ENCODE measurements at regions not wholly inside any gene's neighbourhood (a gene's known extent, or its start where the extent isn't known, plus 50 kb on each side); places are given as distances from the start of the nearest gene placed in this dataset.

DNA sequence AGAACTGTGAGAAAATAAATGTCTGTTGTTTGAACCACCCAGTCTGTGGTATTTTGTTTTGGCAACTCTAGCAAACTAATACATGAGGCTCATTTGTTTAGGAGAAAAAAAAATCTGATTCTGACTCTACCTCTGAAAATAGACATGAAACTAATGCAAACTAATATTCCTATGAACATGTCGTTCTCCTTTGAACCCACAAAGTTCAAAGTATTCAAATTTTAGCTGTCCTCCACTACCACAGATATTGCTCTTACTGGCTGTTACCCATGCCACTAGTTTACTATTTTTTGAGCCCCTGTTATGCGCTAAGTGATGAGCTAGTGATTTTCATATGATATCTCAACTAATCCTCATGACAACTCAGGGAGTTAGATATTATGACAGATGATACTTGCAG is 58.8 kb upstream of the ZNF804B start:
- TF ChIP-seq, protein P1, sequence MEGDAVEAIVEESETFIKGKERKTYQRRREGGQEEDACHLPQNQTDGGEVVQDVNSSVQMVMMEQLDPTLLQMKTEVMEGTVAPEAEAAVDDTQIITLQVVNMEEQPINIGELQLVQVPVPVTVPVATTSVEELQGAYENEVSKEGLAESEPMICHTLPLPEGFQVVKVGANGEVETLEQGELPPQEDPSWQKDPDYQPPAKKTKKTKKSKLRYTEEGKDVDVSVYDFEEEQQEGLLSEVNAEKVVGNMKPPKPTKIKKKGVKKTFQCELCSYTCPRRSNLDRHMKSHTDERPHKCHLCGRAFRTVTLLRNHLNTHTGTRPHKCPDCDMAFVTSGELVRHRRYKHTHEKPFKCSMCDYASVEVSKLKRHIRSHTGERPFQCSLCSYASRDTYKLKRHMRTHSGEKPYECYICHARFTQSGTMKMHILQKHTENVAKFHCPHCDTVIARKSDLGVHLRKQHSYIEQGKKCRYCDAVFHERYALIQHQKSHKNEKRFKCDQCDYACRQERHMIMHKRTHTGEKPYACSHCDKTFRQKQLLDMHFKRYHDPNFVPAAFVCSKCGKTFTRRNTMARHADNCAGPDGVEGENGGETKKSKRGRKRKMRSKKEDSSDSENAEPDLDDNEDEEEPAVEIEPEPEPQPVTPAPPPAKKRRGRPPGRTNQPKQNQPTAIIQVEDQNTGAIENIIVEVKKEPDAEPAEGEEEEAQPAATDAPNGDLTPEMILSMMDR (IDR thresholded peaks at IDR 0.05): no peak

DNA sequence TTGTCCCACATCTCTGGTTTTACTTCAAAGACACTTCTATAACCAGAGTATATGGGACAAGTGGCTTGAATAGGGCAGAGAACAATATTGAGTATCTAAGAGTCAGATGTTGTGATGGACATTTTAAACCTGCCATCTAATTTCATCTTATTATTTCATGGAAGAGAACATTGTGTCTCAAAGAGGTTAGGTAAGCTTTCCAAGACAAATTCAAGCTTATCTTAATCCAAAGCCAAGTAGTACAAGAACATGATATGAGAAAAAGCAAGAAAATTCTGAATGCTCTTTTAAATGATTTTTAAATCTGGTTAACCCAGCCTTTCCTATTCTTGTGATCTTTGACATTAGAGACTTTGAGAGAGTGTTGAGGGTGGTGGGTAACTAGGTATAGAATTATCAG is 65.3 kb upstream of the ZNF804B start:
- TF ChIP-seq, protein P1 (IDR thresholded peaks at IDR 0.05): no peak

DNA sequence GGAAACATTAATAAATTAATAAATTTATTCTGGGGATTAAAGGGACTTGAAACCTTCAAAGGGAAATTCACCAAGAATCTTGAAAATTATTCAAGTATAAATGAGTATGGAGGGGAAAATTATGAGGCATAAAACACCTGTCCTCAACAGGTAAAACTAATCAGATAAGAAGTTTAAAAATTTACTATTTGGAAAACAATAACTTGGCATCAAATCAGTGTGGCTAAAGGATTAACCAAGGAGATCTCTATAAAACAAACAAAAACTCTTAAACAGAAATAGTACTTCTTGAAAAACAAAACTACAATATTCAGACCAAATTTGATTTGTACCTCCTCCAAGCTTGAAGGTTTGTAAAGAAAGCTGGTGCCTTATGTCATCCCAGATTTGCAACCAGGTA is 66.4 kb upstream of the ZNF804B start:
- TF ChIP-seq, protein P1 (IDR thresholded peaks at IDR 0.05): no peak

DNA sequence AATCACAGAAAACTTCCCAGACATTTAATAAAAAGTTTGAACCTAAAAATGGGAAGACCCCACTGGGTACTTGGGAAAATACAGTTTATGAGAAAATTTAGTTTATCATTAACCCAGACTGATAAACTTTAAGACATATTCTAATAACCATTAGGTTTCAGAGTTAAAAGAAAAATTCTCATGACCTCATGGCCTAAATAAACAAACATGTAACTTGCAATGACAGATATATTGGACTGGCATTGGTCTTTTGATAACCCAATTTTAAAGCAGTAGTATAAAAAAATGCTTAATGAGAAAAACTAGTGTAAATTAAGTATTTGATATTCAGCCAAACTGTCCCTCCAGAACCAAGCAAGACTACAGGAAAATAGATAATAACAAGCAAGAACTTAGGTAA is 67.0 kb upstream of the ZNF804B start:
- TF ChIP-seq, protein P1 (IDR thresholded peaks at IDR 0.05): no peak

DNA sequence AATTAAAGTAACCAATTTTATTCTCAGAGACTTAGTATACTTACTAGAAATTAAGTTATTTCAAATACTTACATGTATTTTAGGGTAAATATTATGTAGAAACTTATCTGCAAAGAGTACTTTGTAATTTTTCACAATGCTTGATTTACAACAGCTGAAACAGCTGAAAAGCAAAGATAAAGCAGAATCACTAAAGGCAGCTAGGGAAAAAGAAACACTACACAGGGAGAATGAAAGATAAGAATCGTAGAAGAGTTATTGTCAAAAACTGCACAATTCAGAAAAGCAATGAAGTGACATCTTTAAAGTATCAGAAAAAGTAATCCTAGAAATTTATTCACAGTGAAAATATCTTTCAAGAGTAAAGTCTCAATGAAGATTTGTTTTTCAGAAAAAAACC is 69.7 kb upstream of the ZNF804B start:
- TF ChIP-seq, protein P1 (IDR thresholded peaks at IDR 0.05): no peak

DNA sequence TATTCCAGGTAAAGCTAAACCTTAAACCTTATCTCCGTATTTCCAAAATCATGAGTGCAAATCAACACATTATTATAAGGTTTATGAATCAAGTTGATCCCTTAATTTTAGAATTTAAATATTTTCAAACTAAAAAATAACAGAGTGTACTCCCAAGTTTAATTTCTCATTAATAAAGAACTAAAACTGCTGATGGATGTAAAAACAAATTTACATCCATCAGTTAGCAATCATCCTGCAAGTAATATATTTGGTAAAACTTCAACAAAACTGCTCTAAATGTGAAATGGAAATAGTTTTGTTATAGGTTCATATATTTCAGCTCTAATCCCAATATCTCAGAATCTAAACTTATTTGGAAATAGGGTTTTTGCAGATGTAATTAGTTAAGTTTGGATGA is 71.3 kb upstream of the ZNF804B start:
- TF ChIP-seq, protein P1 (IDR thresholded peaks at IDR 0.05): no peak

DNA sequence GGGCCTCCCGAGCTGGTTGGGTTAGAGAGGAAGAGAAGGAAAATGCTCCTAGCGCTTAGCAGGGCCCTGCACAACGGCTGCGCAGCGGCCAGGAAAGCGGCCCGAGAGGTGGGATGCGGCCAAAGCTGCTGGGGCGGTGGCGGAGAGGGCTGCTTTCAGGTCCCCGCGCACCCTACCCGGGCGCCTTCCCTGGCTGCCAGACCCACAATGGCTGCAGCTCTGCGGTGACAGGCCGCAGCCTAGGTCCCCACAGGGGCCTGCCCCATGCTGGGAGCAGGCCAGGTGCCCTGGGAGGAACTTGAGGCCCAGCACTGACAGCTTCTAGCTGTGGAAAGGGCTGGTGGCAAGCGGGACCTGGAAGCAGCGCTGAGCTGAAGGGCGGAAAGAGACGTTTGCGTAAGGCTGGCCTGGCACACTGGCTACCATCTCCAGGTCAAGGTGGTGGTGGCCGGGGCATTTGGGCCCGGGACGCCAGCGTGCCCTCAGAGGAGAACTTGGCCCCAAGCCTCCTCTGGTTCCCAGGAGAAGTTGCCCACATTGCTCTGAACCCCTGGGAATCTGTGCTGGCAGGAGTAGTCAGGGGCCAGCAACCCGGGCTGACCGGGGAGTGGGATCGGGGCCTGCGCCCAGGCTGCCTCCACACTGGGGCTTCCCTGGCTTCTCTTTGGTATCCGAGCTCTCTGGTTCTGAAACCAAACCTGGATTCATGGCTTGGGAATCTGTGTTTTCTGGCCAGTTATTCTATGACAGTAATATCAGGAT is 72.9 kb upstream of the ZNF804B start:
- TF ChIP-seq, protein P1 (IDR thresholded peaks at IDR 0.05): no peak

DNA sequence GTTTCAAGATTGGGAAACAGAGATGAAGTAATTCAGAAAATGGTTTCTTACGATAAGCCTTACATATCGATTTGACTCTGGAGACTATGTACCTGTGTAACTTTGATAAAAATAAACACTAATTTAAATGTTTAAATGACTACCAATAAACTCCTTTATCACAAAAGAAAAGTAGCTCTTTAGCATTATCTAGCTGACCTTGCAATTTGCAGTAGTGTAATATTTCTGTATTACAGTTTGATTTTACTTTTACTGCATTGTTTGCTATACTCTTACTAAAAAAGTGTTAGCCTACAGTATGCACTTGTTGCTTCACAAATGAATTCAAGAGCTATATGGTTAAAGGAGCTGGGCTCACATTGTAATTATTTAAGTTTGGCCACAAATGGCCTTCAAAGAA is 77.8 kb upstream of the ZNF804B start:
- TF ChIP-seq, protein P1 (IDR thresholded peaks at IDR 0.05): no peak
